HFFc6 (cell line): ENCODE measurements at regions not wholly inside any gene's neighbourhood (a gene's known extent, or its start where the extent isn't known, plus 50 kb on each side); places are given as distances from the start of the nearest gene placed in this dataset.

Source experiments
- DNase-seq: peaks from one replicate; pipeline ENCODE4 v3.0.0-alpha.2; 2018
- H3K27ac Mint-ChIP-seq: 2 replicates; pipeline ENCODE4 v1.8.0; 2020; ENCODE audit warnings: mild to moderate bottlenecking, mixed read lengths
- H3K27me3 Mint-ChIP-seq: 2 replicates; pipeline ENCODE4 v1.8.0; 2021; ENCODE audit warnings: mild to moderate bottlenecking, moderate library complexity, mixed read lengths; ENCODE audit not compliant: insufficient read depth
- H3K36me3 Mint-ChIP-seq: 2 replicates; pipeline ENCODE4 v1.8.0; 2021; ENCODE audit warnings: low read depth, mixed read lengths
- H3K4me1 Mint-ChIP-seq: 2 replicates; pipeline ENCODE4 v1.8.0; 2020; ENCODE audit warnings: low read depth, mixed read lengths
- H3K4me3 Mint-ChIP-seq: 2 replicates; pipeline ENCODE4 v1.8.0; 2020; ENCODE audit warnings: mild to moderate bottlenecking, moderate library complexity, mixed read lengths
- H3K9me3 Mint-ChIP-seq: 2 replicates; pipeline ENCODE4 v1.8.0; 2020; ENCODE audit warnings: mild to moderate bottlenecking, mixed read lengths
- CTCF ChIP-seq: fragments of 200-600 bp; sonication (generic); IDR thresholded peaks from 2 replicates; pipeline ENCODE4 v1.5.0; 2021; ENCODE audit warnings: antibody characterized with exemption, mild to moderate bottlenecking

GRCh38 chr3:163605915-163606314, 1472.4 kb downstream of the SI start:
- Mint-ChIP-seq H3K4me3 (no peak overlapping the region), H3K27me3 (no peaks in the 10 kb centered on the region; the same call in 1 of the 2 replicates), H3K27ac (no peak overlapping the region), H3K4me1 (no peaks in the 10 kb centered on the region), H3K36me3 (no peaks in the 10 kb centered on the region), H3K9me3 (peaks cover 19% of the 10 kb centered on the region)
- DNase-seq: no peak
- no peak for TF ChIP-seq CTCF

GRCh38 chr3:163601426-163601825, 1476.9 kb downstream of the SI start:
- Mint-ChIP-seq H3K4me1 (no peaks in the 10 kb centered on the region), H3K27me3 (no peaks in the 10 kb centered on the region; the same call in 1 of the 2 replicates), H3K4me3 (no peak overlapping the region), H3K36me3 (no peaks in the 10 kb centered on the region), H3K27ac (no peak overlapping the region), H3K9me3 (peaks cover 36% of the 10 kb centered on the region)
- TF ChIP-seq CTCF: no peak
- DNase-seq: no peak

- H3K36me3 Mint-ChIP-seq: no peaks in the 10 kb centered on the region
These were observed 1491.0 kb downstream of the SI start for GRCh38 chr3:163587342-163587741.

GRCh38 chr3:163582967-163583366, 1495.3 kb downstream of the SI start:
- Mint-ChIP-seq H3K27me3 (0 out of 2 replicates have a peak, but pooled peaks cover 1% of the 10 kb centered on the region), H3K36me3 (peaks cover 6% of the 10 kb centered on the region; the same call in 1 of the 2 replicates), H3K4me1 (no peaks in the 10 kb centered on the region), H3K27ac (no peak overlapping the region), H3K4me3 (no peak overlapping the region), H3K9me3 (peaks cover 56% of the 10 kb centered on the region)
- no peak for TF ChIP-seq CTCF
- no peak for DNase-seq

More at GRCh38 chr3:163587342-163587741, 1491.0 kb downstream of the SI start:
- DNase-seq: no peak
- Mint-ChIP-seq H3K4me1 (no peaks in the 10 kb centered on the region), H3K9me3 (peaks cover 46% of the 10 kb centered on the region), H3K27ac (no peak overlapping the region), H3K27me3 (no peaks in the 10 kb centered on the region), H3K4me3 (no peak overlapping the region)
- no peak for TF ChIP-seq CTCF

DNA sequence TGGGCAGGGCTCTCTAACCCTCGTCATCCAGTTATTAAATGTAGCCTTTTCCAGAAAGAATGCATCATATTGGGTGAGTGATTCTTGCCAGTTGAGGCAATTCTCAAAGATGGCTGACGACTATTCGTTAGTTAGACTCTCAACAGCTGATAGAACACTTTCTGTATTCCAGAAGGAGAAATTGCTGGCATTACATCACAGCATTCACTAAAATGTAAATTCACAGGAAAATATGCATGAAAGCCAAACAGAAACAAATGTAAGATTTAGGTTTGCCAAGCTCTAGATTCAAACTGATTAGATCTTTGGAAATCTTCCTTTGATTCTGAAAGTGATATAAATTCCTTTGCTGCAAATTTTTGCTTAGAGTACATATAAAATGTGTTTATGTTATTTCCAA, 1501.0 kb downstream of the SI start:
- H3K27me3 Mint-ChIP-seq: 0 out of 2 replicates have a peak, but pooled peaks cover 1% of the 10 kb centered on the region
- peaks cover 6% of the 10 kb centered on the region; the same call in 1 of the 2 replicates for H3K36me3 Mint-ChIP-seq
- no peaks in the 10 kb centered on the region for H3K4me1 Mint-ChIP-seq
- TF ChIP-seq CTCF: no peak
- no peak for DNase-seq
- no peak overlapping the region for H3K4me3 Mint-ChIP-seq
- H3K27ac Mint-ChIP-seq: no peak overlapping the region
- peaks cover 40% of the 10 kb centered on the region for H3K9me3 Mint-ChIP-seq

DNA sequence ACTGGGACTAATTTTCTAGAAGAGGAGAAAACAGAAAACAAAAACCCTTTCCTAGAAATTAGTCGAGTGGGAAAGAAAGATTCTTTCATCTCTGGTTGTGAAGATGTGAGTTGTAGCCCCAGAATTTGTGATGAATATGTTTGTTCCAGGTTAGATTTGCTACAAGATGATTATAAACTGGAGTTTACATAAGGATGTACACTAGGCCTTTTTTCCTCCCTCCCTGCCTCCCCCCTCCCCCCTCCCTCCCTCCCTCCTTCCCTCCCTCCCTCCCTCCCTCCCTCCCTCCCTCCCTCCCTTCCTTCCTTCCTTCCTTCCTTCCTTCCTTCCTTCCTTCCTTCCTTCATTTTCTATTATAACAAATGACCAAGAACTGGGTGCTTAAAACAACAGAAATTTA, 1502.0 kb downstream of the SI start:
- Mint-ChIP-seq H3K9me3 (peaks cover 43% of the 10 kb centered on the region), H3K4me3 (no peak overlapping the region), H3K36me3 (peaks cover 10% of the 10 kb centered on the region; the same call in 1 of the 2 replicates), H3K27ac (no peak overlapping the region), H3K4me1 (no peaks in the 10 kb centered on the region), H3K27me3 (0 out of 2 replicates have a peak, but pooled peaks cover 1% of the 10 kb centered on the region)
- no peak for TF ChIP-seq CTCF
- DNase-seq: no peak
